ENCODE measurements at regions not wholly inside any gene's neighbourhood (a gene's known extent, or its start where the extent isn't known, plus 50 kb on each side); places are given as distances from the start of the nearest gene placed in this dataset.
"Not testable (repeated sequence)": the region's sequence is repeated elsewhere in the genome, so short reads cannot be mapped to it uniquely, and the experiment has no call there.

GRCh38 chr5:119897537-119898370, 268.4 kb downstream of the FAM170A start:
- no peak for DNase-seq

GRCh38 chr5:119899981-119900380, 270.6 kb downstream of the FAM170A start:
- no peak for DNase-seq

GRCh38 chr5:119902593-119902992, 273.2 kb downstream of the FAM170A start:
- no peak for DNase-seq

DNA sequence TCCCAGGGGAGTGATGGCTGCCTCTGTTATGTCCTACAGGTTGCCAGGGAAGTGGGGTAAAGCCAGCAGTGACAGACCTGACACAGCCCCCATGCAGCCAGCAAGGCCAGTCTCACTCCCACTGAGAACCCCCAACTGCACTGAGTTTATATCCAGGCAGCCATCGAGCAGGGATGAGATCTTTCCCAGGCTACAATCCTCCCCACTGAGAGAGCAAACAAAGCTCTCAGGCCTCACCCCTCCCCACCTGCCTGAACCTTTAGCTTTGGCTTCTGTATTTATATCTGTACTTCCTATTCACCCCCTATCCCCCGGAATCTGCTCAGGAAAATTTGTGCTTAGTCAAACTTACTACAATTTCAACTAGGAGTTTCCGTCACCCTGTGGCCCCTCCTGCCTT, 284.1 kb downstream of the FAM170A start:
- DNase-seq, result no peak

DNA sequence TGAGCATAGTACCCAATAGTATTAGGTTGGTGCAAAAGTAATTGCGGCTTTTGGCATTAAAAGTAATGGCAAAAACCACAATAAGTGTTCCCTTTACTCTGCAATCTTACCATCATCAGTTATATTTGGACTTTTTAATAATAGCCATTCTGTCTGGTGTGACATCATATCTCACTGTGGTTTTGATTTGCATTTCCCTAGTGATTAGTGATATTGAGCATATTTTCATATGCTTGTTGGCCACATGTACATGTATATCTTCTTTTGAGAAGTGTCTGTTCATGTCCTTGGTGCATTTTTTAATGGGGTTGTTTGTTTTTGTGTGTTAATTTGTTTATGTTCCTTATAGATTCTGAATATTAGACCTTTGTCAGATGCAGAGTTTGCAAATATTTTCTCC, 289.9 kb downstream of the FAM170A start:
- no peak for DNase-seq

GRCh38 chr5:119926301-119926700, 296.9 kb downstream of the FAM170A start:
- no peak for DNase-seq

- DNase-seq, result no peak
These were observed 299.6 kb downstream of the FAM170A start for GRCh38 chr5:119928974-119929373.

- no peak for DNase-seq
These were observed 301.1 kb downstream of the FAM170A start for GRCh38 chr5:119930490-119930889.

DNA sequence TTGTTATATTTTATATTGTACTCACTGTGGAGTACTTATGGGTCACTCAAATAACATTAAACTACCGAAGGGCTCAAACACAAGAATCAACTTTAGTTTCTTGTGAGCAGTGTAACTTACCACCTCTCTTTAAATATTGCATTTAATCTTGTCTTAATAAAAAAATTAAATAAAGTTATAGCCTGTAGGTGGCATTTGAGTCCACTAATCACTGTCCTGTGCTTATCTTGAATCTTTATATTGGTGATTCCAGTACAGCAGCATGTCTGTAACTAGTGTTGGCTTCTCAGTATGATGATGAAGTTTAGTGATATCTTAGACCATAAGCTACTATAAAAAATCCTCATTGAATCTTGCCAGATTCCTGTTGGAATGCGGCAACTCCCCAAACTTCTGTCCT, 313.8 kb downstream of the FAM170A start:
- DNase-seq, result no peak

DNA sequence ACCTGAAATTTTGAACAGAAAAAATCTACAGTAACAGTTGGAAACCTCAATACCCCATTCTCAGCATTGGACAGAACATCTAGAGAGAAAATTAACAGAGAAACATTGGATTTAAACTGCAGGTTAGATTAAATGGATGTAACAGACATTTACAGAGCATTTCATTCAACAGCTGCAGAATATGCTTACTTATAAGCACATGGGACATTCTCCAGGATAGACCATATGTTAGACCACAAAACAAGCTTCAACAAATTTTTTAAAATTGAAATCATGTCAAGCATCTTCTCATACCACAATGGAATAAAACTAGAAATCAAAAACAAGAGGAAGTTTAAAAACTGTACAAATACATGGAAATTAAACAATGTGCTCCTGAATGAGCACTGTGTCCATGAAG, 316.3 kb downstream of the FAM170A start:
- no peak for DNase-seq

DNA sequence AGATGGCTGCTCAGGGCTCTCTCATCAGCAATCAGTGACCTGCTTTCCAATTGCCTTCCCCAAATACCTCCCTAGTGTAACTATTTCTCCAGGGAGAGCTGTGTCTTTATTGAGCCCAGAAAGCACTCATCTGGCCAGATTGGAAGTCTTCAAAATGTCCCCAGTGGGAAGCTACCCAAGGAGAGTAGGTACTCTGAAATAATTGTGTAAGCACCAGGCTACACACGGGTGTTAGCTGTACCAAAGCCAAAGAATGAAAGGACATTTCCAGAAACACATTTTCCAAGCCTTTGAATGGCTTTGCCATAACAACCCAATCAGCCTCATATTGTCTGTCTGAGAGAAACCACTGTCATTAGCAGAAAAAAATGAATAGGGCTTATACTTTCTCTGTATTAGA, 318.8 kb downstream of the FAM170A start:
- DNase-seq, result no peak

DNA sequence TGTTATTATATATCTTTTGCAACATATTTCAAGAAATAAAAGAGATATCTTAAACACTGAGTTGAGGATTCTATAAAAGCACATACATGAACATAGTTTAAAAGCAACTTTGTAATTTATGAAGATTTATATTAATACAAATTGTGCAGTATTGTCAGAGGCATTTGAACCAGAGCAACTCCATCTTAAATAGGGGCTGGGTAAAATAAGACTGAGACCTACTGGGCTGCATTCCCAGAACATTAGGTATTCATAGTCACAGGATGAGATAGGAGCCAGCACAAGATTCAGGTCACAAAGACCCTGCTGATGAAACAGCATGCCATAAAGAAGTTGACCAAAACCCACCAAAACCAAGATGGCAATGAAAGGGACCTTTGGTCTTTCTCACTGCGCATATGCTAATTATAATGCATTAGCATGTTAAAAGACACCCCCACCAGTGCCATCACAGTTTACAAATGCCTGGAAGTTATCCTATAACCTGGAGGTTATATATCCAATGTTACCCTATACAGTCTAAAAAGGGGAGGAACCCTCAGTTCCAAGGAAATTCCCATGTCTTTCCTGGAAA, 320.2 kb downstream of the FAM170A start:
- DNase-seq, result no peak

DNA sequence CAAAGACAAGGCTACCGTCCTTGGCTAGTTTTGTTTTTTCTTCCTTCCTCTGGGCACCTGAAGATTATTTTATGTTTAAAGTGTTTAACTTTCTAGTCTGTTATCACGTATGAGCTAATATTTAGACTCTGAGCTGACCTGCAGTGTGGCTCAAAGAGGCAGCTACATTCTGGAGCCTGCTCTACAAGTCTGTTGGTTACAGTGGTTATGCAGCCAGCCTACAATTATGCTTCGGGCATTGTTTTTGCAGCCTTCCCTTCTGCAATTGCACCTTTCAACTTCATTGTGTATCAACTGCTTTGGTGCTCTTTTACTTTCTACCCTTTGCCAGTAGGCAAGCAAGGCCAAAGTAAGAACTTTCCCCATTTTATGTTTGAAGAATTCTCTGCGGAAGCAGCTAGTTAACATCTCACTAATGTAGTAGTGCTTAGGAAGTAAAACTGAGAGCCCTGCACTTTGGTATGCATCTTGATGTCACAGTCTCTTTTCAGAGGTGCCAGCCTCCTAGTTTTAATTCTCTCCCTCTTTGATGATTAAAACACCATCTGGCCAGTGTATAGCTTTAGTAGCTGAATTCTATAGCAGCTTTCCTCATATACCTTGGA, 322.1 kb downstream of the FAM170A start:
- no peak for DNase-seq

- no peak for DNase-seq
These were observed 324.1 kb downstream of the FAM170A start for GRCh38 chr5:119953474-119953873.

DNA sequence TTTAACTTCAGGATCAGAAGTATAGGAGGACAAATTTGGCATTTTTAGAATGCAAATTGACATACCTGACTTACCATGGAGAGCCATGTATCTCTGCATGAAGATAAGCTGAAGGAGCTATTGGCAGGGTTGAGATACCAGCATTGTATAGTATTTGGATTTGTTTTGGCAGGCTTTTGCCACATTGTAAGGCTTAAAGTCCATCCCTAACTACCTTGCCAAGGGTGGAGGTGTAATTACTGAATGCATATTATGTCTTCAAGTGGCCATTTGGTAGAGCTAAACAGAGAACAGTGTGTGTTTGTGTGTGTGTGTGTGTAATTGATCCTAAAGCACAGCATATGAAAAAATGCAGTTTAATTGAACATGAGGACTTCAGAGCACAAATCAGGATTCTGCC, 324.7 kb downstream of the FAM170A start:
- DNase-seq, result no peak

DNA sequence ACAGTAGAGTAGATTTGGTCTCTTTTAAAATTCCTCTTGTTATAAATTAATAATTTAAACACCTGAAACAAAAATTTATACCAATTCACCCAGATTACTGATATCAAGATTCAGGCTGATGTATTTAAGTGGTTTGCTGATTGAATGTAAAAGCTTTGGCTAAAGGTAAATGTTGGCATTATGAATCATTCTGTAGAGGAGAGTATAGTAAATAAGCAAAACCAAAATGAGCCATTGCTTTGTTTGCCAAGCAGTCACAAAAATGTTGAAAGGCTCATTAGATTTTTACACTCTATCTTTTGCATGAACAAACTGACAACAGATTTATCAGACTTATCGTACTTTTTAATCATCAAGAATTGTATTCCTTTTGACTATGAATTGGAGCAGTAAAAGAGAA, 332.6 kb downstream of the FAM170A start:
- no peak for DNase-seq

DNA sequence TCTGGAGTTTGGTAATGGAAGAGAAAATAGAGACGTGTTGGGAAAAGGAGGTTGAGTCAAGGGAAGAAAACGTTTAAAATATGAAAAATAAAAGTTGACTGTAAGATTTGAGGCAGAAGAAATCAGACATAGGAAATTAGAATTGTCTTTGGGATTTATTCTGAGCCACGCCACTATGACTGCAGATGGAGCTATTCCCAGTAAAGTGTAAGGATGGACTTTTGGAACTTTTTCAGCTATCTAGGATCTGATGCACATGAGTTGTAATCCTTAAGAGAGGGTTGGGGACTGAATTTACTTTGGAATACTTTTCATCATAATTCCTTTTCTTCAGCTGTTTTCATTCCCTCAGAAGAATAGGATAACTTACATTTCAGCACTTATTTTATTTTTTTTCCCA, 336.7 kb downstream of the FAM170A start:
- DNase-seq, result peak; percentile 14

GRCh38 chr5:119968690-119969089, 339.3 kb downstream of the FAM170A start:
- DNase-seq, result no peak

- DNase-seq, result not testable (repeated sequence)
These were observed 357.7 kb downstream of the FAM170A start for GRCh38 chr5:119987077-119987476.

GRCh38 chr5:119991625-119992024, 362.3 kb downstream of the FAM170A start:
- DNase-seq, result no peak

DNA sequence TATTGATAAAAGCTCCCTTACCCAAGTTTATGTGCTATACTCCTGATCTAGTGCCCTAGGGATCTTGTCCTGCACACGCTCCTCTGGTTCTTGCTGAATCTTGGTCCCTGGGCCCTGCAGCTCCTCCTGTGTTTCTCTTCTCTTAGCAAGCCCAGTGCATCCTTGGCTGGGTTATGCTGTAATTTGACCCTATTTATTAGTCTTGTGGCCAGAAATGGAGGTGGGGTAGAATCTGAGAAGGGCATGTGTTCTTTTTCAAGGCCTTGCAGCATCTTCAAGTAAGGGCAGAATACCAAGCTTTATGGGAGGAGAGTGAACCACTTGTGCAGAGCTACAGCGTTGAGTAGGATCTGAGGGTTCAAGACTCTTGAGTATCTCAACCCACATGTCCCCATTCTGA, 366.8 kb downstream of the FAM170A start:
- DNase-seq, result no peak

- DNase-seq, result peak; percentile 8
These were observed 378.2 kb downstream of the FAM170A start for GRCh38 chr5:120007598-120007997.

DNA sequence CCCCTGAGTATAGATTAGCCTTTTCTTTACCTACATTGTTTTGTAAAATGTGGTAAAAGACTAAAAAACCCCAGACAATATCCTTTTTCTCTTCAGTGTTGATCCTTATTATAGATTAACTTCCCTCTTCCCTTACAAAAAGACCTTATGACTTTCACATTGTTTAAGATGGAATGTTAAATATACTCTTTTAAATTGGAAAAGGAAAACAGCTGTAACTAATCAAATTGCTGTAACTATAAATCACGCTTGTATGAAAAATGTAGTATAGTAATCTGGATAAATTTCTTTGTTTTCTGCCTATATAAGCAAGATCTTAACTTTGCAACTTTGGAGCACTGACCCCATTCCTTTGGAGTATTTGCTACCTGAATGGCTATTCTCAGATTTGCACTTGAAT, 383.1 kb downstream of the FAM170A start:
- no peak for DNase-seq

DNA sequence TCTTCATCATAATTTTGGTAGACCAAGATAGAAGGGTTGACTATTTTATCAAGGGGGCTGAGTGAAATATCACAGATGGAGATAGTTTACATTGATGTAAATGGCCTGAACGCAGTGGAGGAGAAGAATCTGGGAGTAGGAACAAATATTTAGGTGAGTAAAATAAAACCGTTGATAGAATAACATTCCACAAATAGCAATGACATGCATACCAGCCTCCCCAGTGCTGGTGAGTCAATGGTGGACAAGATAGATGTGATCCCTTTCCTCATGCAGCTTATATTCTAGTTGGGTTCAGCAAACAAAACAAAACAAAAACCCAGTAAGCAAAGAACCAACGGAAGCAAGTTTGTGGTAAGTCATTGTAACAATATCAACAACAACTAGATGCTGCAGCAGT, 385.2 kb downstream of the FAM170A start:
- no peak for DNase-seq
